PFSK-1 (cell line): ENCODE measurements at regions not wholly inside any gene's neighbourhood (a gene's known extent, or its start where the extent isn't known, plus 50 kb on each side); places are given as distances from the start of the nearest gene placed in this dataset.

Experiments
- POLR2AphosphoS5 ChIP-seq: IDR thresholded peaks from 2 replicates; pipeline ENCODE4 v1.6.1; 2012; ENCODE audit warnings: low read depth, mild to moderate bottlenecking, control low read depth, low read length, moderate library complexity
- SIN3A ChIP-seq: IDR thresholded peaks from 2 replicates; pipeline ENCODE4 v1.6.1; 2012; ENCODE audit warnings: mild to moderate bottlenecking, low read length, moderate library complexity, borderline replicate concordance; ENCODE audit not compliant: insufficient read depth

DNA sequence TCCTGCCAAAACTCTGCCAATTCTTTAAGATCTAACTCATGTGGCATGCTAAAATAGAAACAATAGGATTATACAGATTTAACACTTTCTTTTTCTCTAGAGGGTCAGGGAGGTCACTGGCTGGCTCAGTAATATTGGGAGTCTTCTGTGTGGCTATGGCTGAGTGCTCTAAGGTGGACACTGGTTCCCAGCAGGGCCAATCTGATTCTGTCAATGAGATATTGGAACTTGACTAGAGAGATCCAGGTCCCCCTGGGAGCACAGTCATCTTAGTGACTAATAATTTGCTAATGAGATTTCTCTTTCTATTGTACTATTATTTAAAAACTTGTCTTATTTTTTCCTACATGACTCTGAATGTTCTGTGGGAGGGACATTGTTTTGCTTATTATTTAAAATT is 69.1 kb upstream of the ZP4 start:
- no peak for TF ChIP-seq SIN3A
- no peak for TF ChIP-seq POLR2AphosphoS5
